Small intestine (tissue), 7 donors: ENCODE measurements at regions not wholly inside any gene's neighbourhood (a gene's known extent, or its start where the extent isn't known, plus 50 kb on each side); places are given as distances from the start of the nearest gene placed in this dataset.

ENCODE experiments used
- DNase-seq, 2 donors: peaks; one replicate each; pipeline versions ENCODE4 v3.0.0 to v3.0.0-alpha.2; 2013
- FAIRE-seq: peaks from 2 replicates; lab custom pipeline; 2012; peaks lifted over from hg19 to GRCh38; lab: Jason Lieb, UNC
- H3K27ac ChIP-seq, 3 donors: one replicate each; pipeline ENCODE4 v1.5.1; 2013; ENCODE audit warnings: low read length in 2 of 3, mild to moderate bottlenecking in 2 of 3, control low read depth in 1 of 3, inconsistent platforms in 1 of 3, low read depth in 1 of 3, moderate library complexity in 1 of 3
- H3K27me3 ChIP-seq, 3 donors: one replicate each; pipeline ENCODE4 v1.6.1; 2013; ENCODE audit warnings: low read length in 3 of 3, inconsistent platforms in 1 of 3; ENCODE audit not compliant: control insufficient read depth in 3 of 3, insufficient read depth in 3 of 3
- H3K36me3 ChIP-seq, 3 donors: one replicate each; pipeline ENCODE4 v1.6.1; 2013; ENCODE audit warnings: low read length in 3 of 3, inconsistent platforms in 1 of 3, low read depth in 1 of 3, mild to moderate bottlenecking in 1 of 3, moderate library complexity in 1 of 3; ENCODE audit not compliant: control insufficient read depth in 3 of 3, insufficient read depth in 2 of 3
- H3K4me1 ChIP-seq, 3 donors: one replicate each; pipeline ENCODE4 v1.6.1; 2013; ENCODE audit warnings: low read length in 2 of 3, inconsistent platforms in 1 of 3, low read depth in 1 of 3, mild to moderate bottlenecking in 1 of 3, moderate library complexity in 1 of 3; ENCODE audit not compliant: control insufficient read depth in 3 of 3, insufficient read depth in 2 of 3
- H3K4me3 ChIP-seq, 3 donors: one replicate each; pipeline ENCODE4 v1.5.1; 2013; ENCODE audit warnings: low read length in 3 of 3, control low read depth in 1 of 3, inconsistent platforms in 1 of 3, low read depth in 1 of 3, mild to moderate bottlenecking in 1 of 3, moderate library complexity in 1 of 3
- H3K9me3 ChIP-seq, 2 donors: one replicate each; pipeline ENCODE4 v1.6.1; 2013; ENCODE audit warnings: low read depth in 1 of 2, low read length in 1 of 2; ENCODE audit not compliant: control insufficient read depth in 2 of 2, insufficient read depth in 1 of 2
- WGBS, 3 donors: extraction: QIAGEN DNeasy Blood & Tissue Kit; methylation state at CpG; one replicate each; pipeline ENCODE4 v1.1.7; 2013; 5-methylcytosine and 5-hydroxymethylcytosine counted together
- donor health status: healthy with polysubstance abuse.
- donor health status: control.
- donor health status: control.
- donor health status: Bipolar disorder and iron deficiency.
- donor health status: healthy.

- FAIRE-seq (no peak), DNase-seq (no peak)
These were observed 532.7 kb downstream of the RFC3 start for GRCh38 chr13:34350671-34351070.

GRCh38 chr13:34351134-34351533 lies 533.2 kb downstream of the RFC3 start:
- H3K4me3 ChIP-seq: no peak overlapping the region
- FAIRE-seq: no peak
- 89 to 96% (median 94%) methylated on average over 3 of the region's 3 CpGs for WGBS, 3 donors
- no peak for DNase-seq
- H3K36me3 ChIP-seq: no peaks in the 10 kb centered on the region
- H3K9me3 ChIP-seq: no peaks in the 10 kb centered on the region
- no peaks in the 10 kb centered on the region for H3K27me3 ChIP-seq
- no peak overlapping the region for H3K27ac ChIP-seq
- peaks cover 0 to 2% (median 0%) of the 10 kb centered on the region in 3 donors for H3K4me1 ChIP-seq

More at GRCh38 chr13:34350671-34351070, 532.7 kb downstream of the RFC3 start:
- Histone ChIP-seq H3K36me3 (no peaks in the 10 kb centered on the region), H3K27me3 (no peaks in the 10 kb centered on the region), H3K4me1 (peaks cover 0 to 2% (median 0%) of the 10 kb centered on the region in 3 donors), H3K4me3 (no peak overlapping the region), H3K27ac (no peak overlapping the region), H3K9me3 (no peaks in the 10 kb centered on the region)
- WGBS, 3 donors: 97 to 98% (median 97%) methylated on average over 3 of the region's 3 CpGs

GRCh38 chr13:34352958-34353357 lies 535.0 kb downstream of the RFC3 start:
- H3K27ac ChIP-seq: no peak overlapping the region
- DNase-seq: no peak
- H3K9me3 ChIP-seq: no peaks in the 10 kb centered on the region
- H3K4me1 ChIP-seq: peaks cover 0 to 2% (median 0%) of the 10 kb centered on the region in 3 donors
- no peak overlapping the region for H3K4me3 ChIP-seq
- FAIRE-seq: no peak
- H3K36me3 ChIP-seq: no peaks in the 10 kb centered on the region
- 85 to 88% (median 87%) methylated on average over 4 of the region's 4 CpGs for WGBS, 3 donors
- no peaks in the 10 kb centered on the region for H3K27me3 ChIP-seq

- DNase-seq (no peak), FAIRE-seq (no peak)
- Histone ChIP-seq H3K27me3 (no peaks in the 10 kb centered on the region), H3K9me3 (no peaks in the 10 kb centered on the region), H3K27ac (no peak overlapping the region), H3K36me3 (no peaks in the 10 kb centered on the region), H3K4me3 (no peak overlapping the region), H3K4me1 (no peaks in the 10 kb centered on the region)
- 77 to 90% (median 81%) methylated on average over 4 of the region's 4 CpGs for WGBS, 3 donors
These were observed 538.9 kb downstream of the RFC3 start for GRCh38 chr13:34356686-34357434.

- no peak for FAIRE-seq
- Histone ChIP-seq H3K27me3 (no peaks in the 10 kb centered on the region), H3K4me3 (no peak overlapping the region), H3K27ac (no peak overlapping the region), H3K4me1 (no peaks in the 10 kb centered on the region), H3K36me3 (no peaks in the 10 kb centered on the region), H3K9me3 (no peaks in the 10 kb centered on the region)
- WGBS, 3 donors: 58 to 70% (median 65%) methylated on average over 10 of the region's 10 CpGs
- DNase-seq: no peak
These were observed 539.7 kb downstream of the RFC3 start for GRCh38 chr13:34357435-34358232.

GRCh38 chr13:34358811-34359513 lies 541.0 kb downstream of the RFC3 start:
- 63 to 75% (median 72%) methylated on average over 2 of the region's 2 CpGs for WGBS, 3 donors
- FAIRE-seq: no peak
- H3K27ac ChIP-seq: no peak overlapping the region

GRCh38 chr13:34360702-34361101 lies 542.8 kb downstream of the RFC3 start:
- FAIRE-seq: no peak
- DNase-seq: no peak
- Histone ChIP-seq H3K4me1 (no peaks in the 10 kb centered on the region), H3K9me3 (no peaks in the 10 kb centered on the region), H3K27me3 (no peaks in the 10 kb centered on the region), H3K4me3 (no peak overlapping the region), H3K27ac (no peak overlapping the region), H3K36me3 (no peaks in the 10 kb centered on the region)

More at GRCh38 chr13:34358811-34359513, 541.0 kb downstream of the RFC3 start:
- Histone ChIP-seq H3K27me3 (no peaks in the 10 kb centered on the region), H3K4me1 (no peaks in the 10 kb centered on the region), H3K9me3 (no peaks in the 10 kb centered on the region), H3K4me3 (no peak overlapping the region), H3K36me3 (no peaks in the 10 kb centered on the region)
- DNase-seq: peak in 1 of 2 donors; percentile 4

GRCh38 chr13:34361560-34361959 lies 543.6 kb downstream of the RFC3 start:
- Histone ChIP-seq H3K4me3 (no peak overlapping the region), H3K4me1 (no peaks in the 10 kb centered on the region), H3K36me3 (no peaks in the 10 kb centered on the region), H3K27ac (no peak overlapping the region), H3K27me3 (no peaks in the 10 kb centered on the region), H3K9me3 (no peaks in the 10 kb centered on the region)
- FAIRE-seq (no peak), DNase-seq (no peak)
- 57 to 65% (median 60%) methylated on average over 4 of the region's 4 CpGs for WGBS, 3 donors
